ENCODE measurements at regions not wholly inside any gene's neighbourhood (a gene's known extent, or its start where the extent isn't known, plus 50 kb on each side); places are given as distances from the start of the nearest gene placed in this dataset.
"Not testable (repeated sequence)": the region's sequence is repeated elsewhere in the genome, so short reads cannot be mapped to it uniquely, and the experiment has no call there.

DNA sequence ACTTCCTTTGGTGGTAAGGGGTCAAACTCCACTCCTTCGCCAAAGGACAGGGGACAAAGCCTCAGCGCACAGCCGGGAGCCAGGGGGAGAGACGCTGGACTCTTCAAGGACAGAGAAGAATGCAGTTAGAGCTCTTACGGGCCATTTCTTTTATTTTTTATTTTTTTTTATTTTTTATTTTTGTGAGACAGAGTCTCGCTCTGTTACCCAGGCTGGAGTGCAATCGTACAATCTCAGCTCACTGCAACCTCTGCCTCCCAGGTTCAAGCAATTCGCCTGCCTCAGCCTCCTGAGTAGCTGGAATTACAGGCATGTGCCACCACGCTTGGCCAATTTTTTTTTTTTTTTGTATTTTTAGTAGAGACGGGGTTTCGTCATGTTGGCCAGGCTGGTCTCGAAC lies 93.2 kb upstream of the RPH3AL start, which contains the start of gene RFLNB:
Gene RFLNB (minus strand): TSS at position 101 of the 400 bp plus-strand sequence.
- DNase-seq, result not testable (repeated sequence)

DNA sequence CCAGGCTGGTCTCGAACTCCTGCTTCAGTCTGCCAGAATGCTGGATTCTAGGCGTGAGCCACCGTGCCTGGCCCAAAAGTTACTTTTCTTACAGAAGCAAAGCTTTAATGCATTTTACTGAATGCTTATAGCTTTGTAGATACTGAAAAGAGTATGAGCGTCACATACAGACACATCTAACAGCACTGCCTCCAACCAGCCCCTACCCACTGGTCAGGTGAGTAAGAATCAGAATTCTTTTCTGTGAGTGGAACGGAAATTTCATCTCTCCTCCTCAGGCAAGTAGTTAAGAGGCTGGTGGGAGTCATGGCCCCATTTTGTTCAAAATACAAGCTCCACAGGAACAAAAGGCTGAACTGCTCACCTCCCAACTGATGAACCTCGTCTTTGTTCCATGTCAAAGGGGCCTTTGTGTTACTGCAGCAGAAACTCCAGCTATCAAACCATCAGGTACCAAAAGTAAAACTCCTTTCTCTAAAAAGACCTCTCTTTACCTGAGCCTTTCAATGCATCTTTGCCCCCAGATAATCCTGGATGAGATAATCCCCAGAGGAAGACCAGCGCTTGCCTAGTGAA lies 92.4 kb upstream of the RPH3AL start:
- no peak for DNase-seq

GRCh38 chr17:443109-443508 lies 90.5 kb upstream of the RPH3AL start:
- no peak for DNase-seq

- DNase-seq, result no peak
Observed at GRCh38 chr17:441155-441950, 88.7 kb upstream of the RPH3AL start.

DNA sequence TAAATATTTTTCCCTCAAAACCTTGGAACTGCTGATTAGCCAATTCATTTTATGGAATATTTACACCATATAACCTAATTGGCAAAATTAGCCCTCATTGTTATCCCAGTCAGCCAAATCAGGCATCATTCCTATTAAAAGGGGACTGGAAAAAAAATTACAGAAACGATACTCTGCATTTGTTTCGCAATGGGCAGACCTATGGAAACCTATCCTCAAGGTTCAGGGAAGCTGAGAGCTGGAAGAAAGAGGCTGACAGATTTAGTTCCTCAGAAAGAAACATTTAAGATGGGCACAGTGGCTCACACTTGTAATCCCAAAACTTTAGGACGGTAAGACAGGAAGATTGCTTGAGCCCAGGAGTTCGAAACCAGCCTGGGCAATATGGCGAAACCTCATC lies 85.6 kb upstream of the RPH3AL start:
- DNase-seq, result no peak

GRCh38 chr17:437545-437944 lies 84.9 kb upstream of the RPH3AL start:
- DNase-seq, result no peak

DNA sequence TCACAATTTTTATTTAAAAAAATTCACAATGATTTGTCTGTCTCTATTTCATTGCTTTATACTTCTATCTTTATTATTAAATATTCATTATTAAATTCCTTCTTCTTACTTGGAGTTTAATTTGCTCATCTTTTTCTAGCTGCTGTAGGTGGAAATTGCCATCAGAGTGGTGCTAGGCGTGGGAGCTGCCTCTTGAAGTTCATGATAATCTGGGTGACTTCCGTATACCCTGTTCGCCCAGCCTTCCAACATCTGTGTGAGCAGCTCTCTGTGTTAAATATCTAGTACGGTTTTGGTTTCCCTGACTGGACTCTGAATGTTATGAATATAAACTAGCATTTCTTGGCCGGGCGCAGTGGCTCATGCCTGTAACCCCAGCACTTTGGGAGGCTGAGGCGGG lies 84.0 kb upstream of the RPH3AL start:
- peak in 6 of 56 donors; percentile 1 to 42 (median 16) for DNase-seq

- not testable (repeated sequence) for DNase-seq
Observed at GRCh38 chr17:432471-432870, 79.9 kb upstream of the RPH3AL start.

- no peak for DNase-seq
Observed at GRCh38 chr17:431494-431893, 78.9 kb upstream of the RPH3AL start.

DNA sequence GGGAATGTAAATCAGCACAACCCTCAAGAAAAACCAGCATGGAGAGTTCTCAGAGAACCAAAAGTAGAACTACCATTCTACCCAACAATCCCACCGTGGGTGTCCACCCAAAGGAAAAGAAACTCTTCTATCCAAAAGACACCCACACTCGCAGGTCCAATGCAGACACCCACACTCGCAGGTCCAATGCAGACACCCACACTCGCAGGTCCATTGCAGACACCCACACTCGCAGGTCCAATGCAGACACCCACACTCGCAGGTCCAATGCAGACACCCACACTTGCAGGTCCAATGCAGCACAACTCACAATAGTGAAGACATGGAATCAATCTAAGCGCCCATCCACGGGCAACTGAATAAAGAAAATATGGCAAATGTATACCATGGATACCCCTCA lies 77.0 kb upstream of the RPH3AL start:
- DNase-seq, result no peak

GRCh38 chr17:428414-428813 lies 75.8 kb upstream of the RPH3AL start:
- no peak for DNase-seq

DNA sequence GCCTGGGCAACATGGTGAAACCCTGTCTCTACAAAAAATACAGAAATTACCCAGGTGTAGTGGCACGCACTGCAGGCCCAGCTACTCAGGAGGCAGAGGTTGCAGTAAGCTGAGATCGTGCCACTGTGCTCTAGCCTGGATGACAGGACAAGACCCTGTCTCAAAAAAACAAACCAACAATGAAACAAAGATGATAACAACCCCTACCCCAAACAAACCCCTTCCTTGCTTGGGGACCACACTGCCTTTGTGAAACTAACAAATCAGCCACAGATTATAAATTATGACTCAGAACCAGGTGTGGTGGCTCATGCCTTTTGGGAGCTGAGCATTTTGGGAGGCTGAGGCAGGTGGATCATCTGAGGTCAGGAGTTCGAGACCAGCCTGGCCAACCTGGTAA lies 75.3 kb upstream of the RPH3AL start:
- DNase-seq, result no peak

DNA sequence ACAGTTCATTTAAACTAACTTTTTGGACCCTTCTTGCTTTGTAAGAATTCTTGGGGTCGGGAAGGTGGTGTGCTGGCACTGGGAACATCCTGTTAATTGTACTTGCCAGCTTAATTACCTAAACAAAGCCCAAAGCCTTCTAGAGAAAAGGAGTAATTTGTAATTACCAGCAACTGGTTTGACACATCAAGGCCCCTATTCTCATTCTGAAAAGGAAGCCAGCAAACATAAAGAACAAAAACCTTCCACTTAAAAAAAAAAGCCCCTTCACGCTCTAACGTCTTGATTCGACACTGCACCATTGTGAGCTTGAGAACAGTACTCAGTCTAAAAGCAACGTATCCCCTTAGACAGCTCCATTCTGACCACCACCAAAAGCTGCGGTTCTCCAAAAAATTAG lies 74.7 kb upstream of the RPH3AL start:
- no peak for DNase-seq

GRCh38 chr17:422196-422930 lies 69.8 kb upstream of the RPH3AL start:
- DNase-seq, result no peak

DNA sequence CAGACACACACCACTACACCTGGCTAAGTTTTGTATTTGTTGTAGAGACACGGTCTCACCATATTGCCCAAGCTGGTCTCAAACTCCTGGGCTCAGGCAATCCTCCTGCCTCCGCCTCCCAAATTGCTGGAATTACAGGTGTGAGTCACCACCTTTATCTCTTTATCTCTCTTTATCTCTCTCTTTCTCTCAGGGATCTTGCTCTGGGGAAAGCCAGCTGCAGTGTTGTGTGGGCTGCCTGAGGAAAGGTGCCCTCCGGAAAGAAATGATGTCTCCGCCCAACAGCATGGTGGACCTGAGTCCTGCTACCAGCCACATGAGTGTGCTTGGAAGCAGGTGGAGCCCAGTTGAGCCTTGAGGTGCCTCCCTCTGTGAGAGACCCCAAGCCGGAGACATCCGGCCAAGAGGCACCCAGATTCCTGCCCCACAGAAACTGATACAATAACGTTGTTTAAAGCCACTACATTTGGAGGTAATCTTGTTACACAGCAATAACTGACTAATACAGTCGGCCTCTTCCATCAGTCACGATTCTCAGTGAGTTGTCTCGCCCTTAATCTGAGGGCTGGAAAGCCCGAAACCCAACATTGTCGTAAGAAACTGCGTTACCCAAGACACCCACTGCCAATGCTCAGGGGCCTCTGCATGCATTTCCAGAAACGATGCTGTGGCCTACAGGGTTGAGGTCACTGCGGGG lies 68.0 kb upstream of the RPH3AL start:
- no peak for DNase-seq

GRCh38 chr17:419073-419735 lies 66.6 kb upstream of the RPH3AL start:
- no peak for DNase-seq

DNA sequence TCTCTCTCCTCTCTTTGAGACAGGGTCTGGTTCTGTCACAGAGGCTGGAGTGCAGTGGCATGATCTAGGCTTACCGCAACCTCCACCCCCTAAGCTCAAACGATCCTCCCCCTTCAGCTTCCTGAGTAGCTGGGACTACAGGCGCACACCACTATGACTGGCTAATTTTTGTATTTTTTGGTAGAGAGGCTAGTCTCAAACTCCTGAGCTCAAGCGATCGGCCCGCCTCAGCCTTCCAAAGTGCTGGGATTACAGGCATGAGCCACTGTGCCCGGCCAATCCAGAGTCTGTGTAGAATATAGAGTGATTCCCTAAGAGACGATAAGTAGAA lies 65.8 kb upstream of the RPH3AL start:
- DNase-seq, result no peak

GRCh38 chr17:417691-418420 lies 65.2 kb upstream of the RPH3AL start:
- DNase-seq, result no peak

DNA sequence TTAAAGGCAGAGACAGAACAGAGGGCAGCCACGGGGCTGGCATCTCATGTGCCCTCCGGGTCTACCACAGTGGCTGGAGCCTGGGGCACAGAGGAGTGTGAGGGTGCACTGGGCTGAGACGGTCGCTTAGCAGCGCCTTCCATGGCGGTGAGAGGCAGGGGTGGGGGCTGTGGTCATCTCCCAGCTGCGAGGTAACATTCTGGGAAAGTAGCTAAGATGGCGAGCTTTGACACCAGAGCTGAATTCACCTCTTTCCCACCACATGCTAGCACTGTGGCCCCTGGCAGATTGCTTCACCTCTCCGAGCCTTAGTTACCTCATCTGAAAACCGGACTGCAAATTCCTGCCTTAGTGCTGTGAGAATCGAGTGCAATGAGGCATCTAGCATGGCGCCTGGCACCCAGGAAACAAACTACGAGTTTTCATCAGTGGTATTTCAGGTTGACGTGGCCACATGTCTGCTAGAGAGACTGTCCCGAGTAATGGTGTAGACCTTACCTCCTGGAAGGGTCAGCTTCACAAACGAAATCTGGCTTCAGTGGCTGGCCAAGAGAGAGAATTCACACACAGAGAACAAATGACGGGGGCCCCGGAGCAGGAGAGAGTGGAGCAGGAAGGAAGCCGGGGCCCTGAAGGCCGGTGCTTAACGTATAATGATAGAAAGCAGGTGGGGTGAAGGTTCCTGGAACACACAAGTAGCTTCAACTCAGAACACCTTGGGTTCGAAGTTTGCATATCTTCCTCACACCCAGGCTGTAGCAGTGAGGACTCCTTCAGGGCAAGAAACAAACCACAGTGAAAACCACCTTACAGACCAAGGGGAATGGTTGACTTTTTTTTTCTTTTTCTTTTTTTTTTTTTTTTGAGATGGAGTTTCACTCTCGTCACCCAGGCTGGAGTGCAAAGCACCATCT lies 63.9 kb upstream of the RPH3AL start:
- DNase-seq, result no peak
